Loucy (cell line): ENCODE measurements at regions not wholly inside any gene's neighbourhood (a gene's known extent, or its start where the extent isn't known, plus 50 kb on each side); places are given as distances from the start of the nearest gene placed in this dataset.
A peak's percentile ranks its signal among the peaks of the same experiment; 100 is the strongest.

Experiments
- H2AFZ ChIP-seq: fragments of 200-600 bp; sonication (generic); 2 replicates; pipeline ENCODE4 v1.6.0; 2016; ENCODE audit warnings: antibody characterized with exemption, mild to moderate bottlenecking, low read length, moderate library complexity
- H3F3A ChIP-seq: fragments of 200-600 bp; 2 replicates; pipeline ENCODE4 v1.6.0; 2016; ENCODE audit warnings: antibody characterized with exemption, low read depth, mild to moderate bottlenecking
- H3K27me3 ChIP-seq: fragments of 200-600 bp; sonication (generic); 2 replicates; pipeline ENCODE4 v1.6.1; 2014; ENCODE audit warnings: low read length, mild to moderate bottlenecking; ENCODE audit not compliant: insufficient read depth, poor library complexity, severe bottlenecking
- H3K36me3 ChIP-seq: fragments of 200-600 bp; sonication (generic); 2 replicates; pipeline ENCODE4 v1.6.1; 2016; ENCODE audit warnings: low read length; ENCODE audit not compliant: insufficient read depth
- H3K4me1 ChIP-seq: fragments of 200-600 bp; sonication (generic); 2 replicates; pipeline ENCODE4 v1.5.1; 2014; ENCODE audit warnings: low read length, mild to moderate bottlenecking; ENCODE audit not compliant: insufficient read depth, poor library complexity, severe bottlenecking
- H3K4me2 ChIP-seq: fragments of 200-600 bp; sonication (generic); 2 replicates; pipeline ENCODE4 v1.6.0; 2014; ENCODE audit warnings: antibody characterized with exemption, low read length, low read depth, mild to moderate bottlenecking; ENCODE audit not compliant: poor library complexity, severe bottlenecking
- H3K4me3 ChIP-seq: fragments of 200-600 bp; sonication (generic); 2 replicates; pipeline ENCODE4 v1.5.1; 2014; ENCODE audit warnings: low read length, mild to moderate bottlenecking, mixed read lengths; ENCODE audit not compliant: poor library complexity, severe bottlenecking
- H3K79me2 ChIP-seq: fragments of 200-600 bp; sonication (generic); 2 replicates; pipeline ENCODE4 v1.6.1; 2014; ENCODE audit warnings: low read length; ENCODE audit not compliant: insufficient read depth
- H3K9ac ChIP-seq: fragments of 200-600 bp; sonication (generic); 2 replicates; pipeline ENCODE4 v1.6.0; 2014; ENCODE audit warnings: mild to moderate bottlenecking, low read depth, low read length, moderate library complexity; ENCODE audit not compliant: poor library complexity, severe bottlenecking
- H3K9me2 ChIP-seq: fragments of 200-600 bp; sonication (generic); replicated peaks from 2 replicates; pipeline ENCODE4 v1.6.1; 2016; ENCODE audit warnings: low read depth, low read length, mixed read lengths
- H3K9me3 ChIP-seq: fragments of 200-600 bp; sonication (generic); 2 replicates; pipeline ENCODE4 v1.6.1; 2014; ENCODE audit warnings: mild to moderate bottlenecking, antibody characterized with exemption, low read length, low read depth; ENCODE audit not compliant: insufficient read depth
- H4K20me1 ChIP-seq: fragments of 200-600 bp; sonication (generic); 2 replicates; pipeline ENCODE4 v1.6.0; 2014; ENCODE audit warnings: antibody characterized with exemption, low read length, mild to moderate bottlenecking; ENCODE audit not compliant: insufficient read depth, poor library complexity, severe bottlenecking
- EZH2phosphoT487 ChIP-seq: fragments of 200-600 bp; IDR thresholded peaks from 2 replicates; pipeline ENCODE4 v1.6.1; 2018; ENCODE audit warnings: antibody characterized with exemption, mild to moderate bottlenecking, moderate library complexity, borderline replicate concordance
- TF ChIP-seq, protein P1 (sequence below): fragments of 200-600 bp; sonication (generic); conservative IDR thresholded peaks from 2 replicates; pipeline ENCODE4 v1.5.1; 2014; ENCODE audit warnings: mild to moderate bottlenecking, antibody characterized with exemption, low read length

DNA sequence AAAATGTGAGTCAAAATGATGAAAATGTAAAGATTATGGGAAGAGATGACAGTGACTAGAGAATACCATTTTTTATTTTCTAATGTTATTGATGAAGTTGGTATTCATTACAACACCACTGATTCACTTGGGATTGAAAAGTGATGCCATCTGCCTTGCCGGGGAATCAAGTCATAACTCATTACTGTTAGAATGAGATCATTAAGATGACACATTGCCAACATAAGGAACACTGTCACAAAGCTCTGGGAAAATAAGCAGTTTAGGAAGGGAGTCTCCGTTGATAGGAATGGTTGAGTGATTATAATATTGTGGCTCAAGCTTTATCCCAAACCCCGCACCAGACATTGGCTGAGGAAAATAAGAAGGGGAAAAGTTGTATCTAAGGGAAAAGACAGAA is 121.5 kb upstream of the PLPP4 start:
- Histone ChIP-seq H3K79me2 (no peaks in the 10 kb centered on the region), H2AFZ (no peak overlapping the region; the same call in 1 of the 2 replicates), H3K9ac (no peak overlapping the region), H4K20me1 (no peaks in the 10 kb centered on the region), H3K9me2 (no peaks in the 10 kb centered on the region), H3K27me3 (no peaks in the 10 kb centered on the region), H3K4me2 (no peak overlapping the region), H3K4me1 (no peaks in the 10 kb centered on the region), H3K4me3 (no peak overlapping the region), H3F3A (no peaks in the 10 kb centered on the region), H3K9me3 (no peaks in the 10 kb centered on the region), H3K36me3 (no peaks in the 10 kb centered on the region)
- TF ChIP-seq, protein P1, sequence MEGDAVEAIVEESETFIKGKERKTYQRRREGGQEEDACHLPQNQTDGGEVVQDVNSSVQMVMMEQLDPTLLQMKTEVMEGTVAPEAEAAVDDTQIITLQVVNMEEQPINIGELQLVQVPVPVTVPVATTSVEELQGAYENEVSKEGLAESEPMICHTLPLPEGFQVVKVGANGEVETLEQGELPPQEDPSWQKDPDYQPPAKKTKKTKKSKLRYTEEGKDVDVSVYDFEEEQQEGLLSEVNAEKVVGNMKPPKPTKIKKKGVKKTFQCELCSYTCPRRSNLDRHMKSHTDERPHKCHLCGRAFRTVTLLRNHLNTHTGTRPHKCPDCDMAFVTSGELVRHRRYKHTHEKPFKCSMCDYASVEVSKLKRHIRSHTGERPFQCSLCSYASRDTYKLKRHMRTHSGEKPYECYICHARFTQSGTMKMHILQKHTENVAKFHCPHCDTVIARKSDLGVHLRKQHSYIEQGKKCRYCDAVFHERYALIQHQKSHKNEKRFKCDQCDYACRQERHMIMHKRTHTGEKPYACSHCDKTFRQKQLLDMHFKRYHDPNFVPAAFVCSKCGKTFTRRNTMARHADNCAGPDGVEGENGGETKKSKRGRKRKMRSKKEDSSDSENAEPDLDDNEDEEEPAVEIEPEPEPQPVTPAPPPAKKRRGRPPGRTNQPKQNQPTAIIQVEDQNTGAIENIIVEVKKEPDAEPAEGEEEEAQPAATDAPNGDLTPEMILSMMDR: no peak
- TF ChIP-seq EZH2phosphoT487: no peak

DNA sequence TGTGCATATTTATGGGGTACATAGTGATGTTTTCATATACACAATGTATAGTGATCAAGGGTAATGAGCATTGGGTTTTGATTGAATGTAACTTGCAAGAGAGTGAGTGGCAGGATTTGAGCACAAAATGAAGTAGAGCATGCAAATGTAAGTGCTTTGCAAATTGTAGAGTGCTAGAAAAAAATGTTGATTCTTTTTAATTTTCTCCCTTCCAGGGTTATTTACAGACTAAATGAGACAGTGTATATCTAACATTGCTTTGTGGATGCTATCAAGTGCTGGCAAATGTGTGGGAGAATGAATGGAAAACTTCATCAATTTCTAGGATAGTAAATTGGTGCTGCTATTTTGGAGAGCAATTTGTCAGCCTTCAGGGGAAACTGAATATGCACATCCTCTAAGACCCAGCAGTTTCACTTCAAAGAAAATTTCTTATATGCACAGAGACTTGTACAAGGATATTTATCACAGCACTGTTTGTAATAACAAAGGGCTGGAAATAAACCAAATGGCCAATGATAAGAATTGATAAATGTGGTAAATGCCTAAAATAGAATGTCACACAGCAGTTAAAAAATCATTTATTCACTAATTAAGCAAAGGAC is 120.6 kb upstream of the PLPP4 start:
- H4K20me1 ChIP-seq: no peaks in the 10 kb centered on the region
- H3F3A ChIP-seq: no peaks in the 10 kb centered on the region
- H3K9me3 ChIP-seq: no peaks in the 10 kb centered on the region
- H2AFZ ChIP-seq: no peak overlapping the region; the same call in 1 of the 2 replicates
- H3K27me3 ChIP-seq: no peaks in the 10 kb centered on the region
- no peak overlapping the region for H3K9ac ChIP-seq
- H3K4me1 ChIP-seq: no peaks in the 10 kb centered on the region
- H3K36me3 ChIP-seq: no peaks in the 10 kb centered on the region
- H3K79me2 ChIP-seq: no peaks in the 10 kb centered on the region
- no peaks in the 10 kb centered on the region for H3K9me2 ChIP-seq
- no peak overlapping the region for H3K4me3 ChIP-seq
- TF ChIP-seq EZH2phosphoT487: no peak
- TF ChIP-seq, protein P1: no peak
- H3K4me2 ChIP-seq: no peak overlapping the region

DNA sequence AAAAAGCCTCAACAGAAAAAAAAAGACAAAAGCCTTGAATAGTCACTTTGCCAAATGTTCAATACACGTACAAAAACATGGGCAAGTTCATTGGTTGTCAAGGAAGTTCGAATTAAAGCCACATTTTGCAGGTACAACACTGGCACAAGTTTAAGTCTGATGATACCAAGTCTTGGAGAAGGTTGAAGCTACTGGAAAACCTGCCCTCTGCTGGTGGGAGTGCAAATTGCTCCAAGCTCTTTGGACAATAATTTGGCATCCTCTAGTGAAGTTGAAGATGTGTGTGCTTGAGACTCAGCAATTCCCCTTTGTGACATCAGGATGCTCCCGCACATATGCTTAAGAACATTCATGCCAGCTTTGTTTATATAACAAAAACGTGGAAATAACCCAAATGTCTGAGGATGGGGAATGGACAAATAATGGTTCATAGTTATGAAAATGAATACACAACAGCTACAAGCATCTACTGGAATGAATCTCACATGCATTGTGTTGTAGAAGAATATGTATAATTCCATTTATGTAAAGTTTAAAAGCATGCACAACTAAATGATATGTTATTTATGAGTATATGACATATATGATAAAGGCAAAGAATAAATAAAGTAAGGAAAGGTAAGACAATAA is 120.0 kb upstream of the PLPP4 start:
- no peaks in the 10 kb centered on the region for H3K79me2 ChIP-seq
- H3K9me2 ChIP-seq: no peaks in the 10 kb centered on the region
- H3F3A ChIP-seq: no peaks in the 10 kb centered on the region
- no peak overlapping the region for H3K9ac ChIP-seq
- H3K27me3 ChIP-seq: no peaks in the 10 kb centered on the region
- no peak overlapping the region for H3K4me3 ChIP-seq
- H3K4me1 ChIP-seq: no peaks in the 10 kb centered on the region
- H2AFZ ChIP-seq: no peak overlapping the region
- no peak overlapping the region for H3K4me2 ChIP-seq
- no peaks in the 10 kb centered on the region for H4K20me1 ChIP-seq
- H3K36me3 ChIP-seq: no peaks in the 10 kb centered on the region
- TF ChIP-seq EZH2phosphoT487: no peak
- TF ChIP-seq, protein P1: peak; percentile 97
- no peaks in the 10 kb centered on the region for H3K9me3 ChIP-seq
